NCI-H1930 (cell line): ENCODE measurements at regions not wholly inside any gene's neighbourhood (a gene's known extent, or its start where the extent isn't known, plus 50 kb on each side); places are given as distances from the start of the nearest gene placed in this dataset.
"Not testable (repeated sequence)": the region's sequence is repeated elsewhere in the genome, so short reads cannot be mapped to it uniquely, and the experiment has no call there.

Source experiments
- DNase-seq, 2 experiments: peaks; one replicate each; lab custom pipeline; 2025; lab: John Stamatoyannopoulos, UW

DNA sequence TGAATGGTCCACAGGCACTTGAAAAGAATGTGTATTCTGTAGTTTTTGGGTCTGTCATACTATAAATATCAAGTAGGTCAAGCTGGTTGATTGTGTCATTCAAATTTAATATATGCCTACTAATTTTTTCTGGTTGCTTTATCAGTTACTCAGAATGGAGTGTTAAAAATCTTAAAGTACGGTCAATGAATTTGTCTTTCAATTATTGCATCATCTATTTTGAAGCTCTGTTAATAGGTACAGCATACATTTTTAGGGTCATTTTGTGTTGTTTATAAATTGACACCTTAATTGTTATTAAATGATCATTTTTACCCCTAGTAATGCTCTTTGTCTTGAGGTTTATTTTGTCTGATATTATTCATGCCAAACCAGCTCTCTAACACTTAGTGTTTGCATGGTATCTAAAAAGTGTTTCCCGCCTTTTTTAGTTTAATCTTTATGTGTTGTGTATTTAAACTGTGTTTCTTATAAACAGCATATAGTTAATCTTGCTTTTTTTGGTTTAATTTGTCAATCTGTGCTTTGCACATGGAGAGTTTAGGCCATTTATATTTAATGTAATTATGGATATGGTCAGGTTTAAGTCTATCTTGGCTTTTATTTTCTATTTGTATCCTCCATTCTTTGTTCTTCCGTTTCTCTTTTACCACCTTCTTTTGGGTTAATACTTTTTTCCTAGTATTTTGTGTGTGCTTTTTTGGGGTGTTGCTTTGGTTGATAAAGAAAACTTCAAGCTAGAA lies 204.9 kb upstream of the EEF2KMT start:
- no peak for DNase-seq

DNA sequence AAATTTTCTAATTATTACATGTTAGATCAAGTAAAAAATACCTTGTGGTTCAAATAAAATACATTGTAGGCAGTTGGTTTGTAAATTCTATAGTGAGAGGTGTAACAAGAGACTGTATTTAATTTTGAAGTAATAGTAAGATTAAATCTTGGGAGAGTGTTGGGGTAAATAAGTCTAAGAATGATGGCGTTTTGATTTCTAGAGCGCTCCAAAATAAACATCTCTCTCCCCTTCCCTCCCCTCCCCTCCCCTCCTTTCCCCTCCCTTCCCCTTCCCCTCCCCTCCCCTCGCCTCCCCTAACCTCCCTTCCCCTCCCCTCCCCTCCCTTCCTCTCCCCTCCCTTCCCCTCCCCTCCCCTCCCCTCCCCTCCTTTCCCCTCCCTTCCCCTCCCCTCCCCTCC lies 200.6 kb upstream of the EEF2KMT start:
- DNase-seq: no peak

DNA sequence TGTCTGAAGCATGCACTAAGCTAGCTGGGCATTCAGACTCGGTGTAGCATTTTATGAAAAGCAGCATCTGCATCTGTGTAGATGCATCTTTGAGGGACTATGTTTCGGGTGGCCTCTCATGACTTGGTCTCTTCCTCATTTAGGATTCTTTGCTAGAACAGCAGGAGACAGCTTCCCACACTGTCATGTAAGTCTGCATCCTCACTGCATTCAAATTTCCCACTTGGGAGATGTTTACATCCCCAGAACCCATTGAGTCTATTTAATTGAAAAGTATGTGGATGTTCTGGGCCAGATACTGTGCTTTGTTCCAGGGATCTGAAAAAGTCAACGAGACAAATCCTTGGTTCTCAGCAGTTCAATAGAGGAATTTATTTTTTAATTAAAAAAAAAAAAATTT lies 198.6 kb upstream of the EEF2KMT start:
- no peak for DNase-seq

GRCh38 chr16:5295304-5295703 lies 197.7 kb upstream of the EEF2KMT start:
- DNase-seq: not testable (repeated sequence)

GRCh38 chr16:5282152-5282551 lies 184.6 kb upstream of the EEF2KMT start:
- DNase-seq: not testable (repeated sequence)

DNA sequence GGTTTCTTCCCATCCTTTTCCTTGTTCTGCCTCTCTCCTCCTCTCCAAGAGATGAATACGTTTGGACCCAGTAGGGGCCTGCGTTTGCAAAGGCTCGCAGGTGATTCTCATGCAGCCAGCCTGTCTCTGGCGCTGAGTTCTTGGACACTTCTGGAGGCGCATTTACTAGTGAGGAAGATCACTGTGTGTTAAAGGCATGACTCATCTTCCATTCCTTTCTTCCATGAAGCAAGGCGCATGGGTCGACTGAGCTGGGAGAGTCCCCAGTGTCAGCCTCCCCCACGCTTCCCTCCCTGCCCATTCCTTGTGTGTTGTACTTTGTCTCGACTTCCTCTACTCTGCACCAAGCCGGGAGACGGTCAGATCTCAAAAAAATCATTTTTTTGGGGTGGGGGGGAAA lies 159.9 kb upstream of the EEF2KMT start:
- DNase-seq: no peak

DNA sequence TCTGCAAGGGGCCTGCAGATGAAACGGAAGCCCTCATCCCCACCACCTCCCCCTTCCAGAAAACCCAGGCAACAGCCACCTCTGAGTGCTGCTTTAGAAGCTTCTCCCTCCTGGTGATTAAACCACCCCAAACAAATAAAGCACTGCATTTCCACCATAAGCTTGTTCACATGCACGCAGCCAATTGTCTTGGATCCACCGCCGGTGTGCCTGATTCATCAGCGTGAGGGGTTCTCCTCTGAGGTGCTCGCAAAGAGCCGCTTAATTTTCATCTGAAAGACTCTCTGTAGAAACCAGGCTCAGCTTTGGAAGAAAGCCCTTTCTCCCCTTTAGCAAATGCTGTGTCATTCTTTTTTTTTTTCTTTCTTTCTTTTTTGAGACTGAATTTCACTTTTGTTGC lies 155.2 kb upstream of the EEF2KMT start:
- DNase-seq: no peak

GRCh38 chr16:5247403-5247802 lies 149.8 kb upstream of the EEF2KMT start:
- not testable (repeated sequence) for DNase-seq

GRCh38 chr16:5240278-5240626 lies 142.7 kb upstream of the EEF2KMT start:
- not testable (repeated sequence) for DNase-seq

DNA sequence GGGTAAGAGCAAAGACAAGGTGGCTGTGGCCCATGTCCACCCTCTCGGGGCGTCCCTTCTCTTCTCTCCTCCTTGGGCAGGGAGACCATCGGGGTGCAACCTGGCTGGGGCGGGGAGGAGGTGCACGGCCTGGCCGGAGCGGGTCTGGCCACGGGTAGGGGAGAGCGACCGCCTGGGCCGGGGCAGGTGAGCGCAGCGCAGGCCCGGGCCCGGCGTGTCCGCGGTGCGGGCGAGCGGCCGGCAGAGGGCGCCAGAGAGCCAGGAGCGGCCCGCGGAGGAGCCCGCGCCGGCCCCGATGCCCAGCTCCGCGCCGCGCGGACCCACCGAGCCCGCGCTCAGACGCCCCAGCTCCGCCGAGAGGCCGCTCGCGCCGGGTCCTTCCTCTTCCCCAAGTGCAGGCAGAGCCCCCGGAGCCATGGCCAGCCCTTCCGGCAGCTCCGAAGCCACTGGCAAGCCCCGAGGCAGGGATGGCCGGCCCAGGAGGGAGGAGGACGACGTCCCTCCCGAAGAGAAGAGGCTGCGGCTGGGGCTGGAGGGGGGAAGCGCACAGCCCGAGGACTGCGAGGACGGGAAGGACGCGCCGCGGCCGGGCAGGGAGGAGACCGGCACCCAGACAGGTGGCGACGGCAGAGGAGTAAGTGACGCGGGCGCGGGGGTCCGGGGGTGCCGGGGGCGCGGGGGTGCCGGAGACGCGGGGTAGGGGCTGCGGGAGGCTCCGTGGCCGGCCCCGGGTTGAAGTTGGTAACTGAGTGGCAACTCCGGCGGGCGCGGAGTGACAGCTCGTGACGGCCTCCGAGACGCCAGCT lies 142.1 kb upstream of the EEF2KMT start:
- peak in 1 of 2 experiments; percentile 10 for DNase-seq

DNA sequence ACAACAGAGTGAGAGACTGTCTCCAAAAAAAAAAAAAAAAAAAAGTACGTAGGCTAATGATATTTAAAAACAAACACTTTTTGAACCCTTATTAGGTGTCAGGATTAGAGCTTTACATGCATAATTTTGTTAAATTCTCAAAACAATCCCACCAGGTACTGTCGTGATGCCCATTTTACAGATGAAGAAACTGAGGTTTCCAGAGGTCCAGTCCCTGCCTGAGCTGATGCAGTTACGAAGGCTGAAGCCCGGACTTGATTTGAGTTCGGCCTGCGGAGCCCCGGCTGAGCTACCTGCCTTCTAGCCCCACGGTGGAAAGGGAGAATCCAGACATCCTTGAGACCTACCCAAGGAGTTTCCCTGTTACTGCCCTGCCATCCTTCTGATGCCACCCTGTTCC lies 137.5 kb upstream of the EEF2KMT start:
- DNase-seq: no peak

DNA sequence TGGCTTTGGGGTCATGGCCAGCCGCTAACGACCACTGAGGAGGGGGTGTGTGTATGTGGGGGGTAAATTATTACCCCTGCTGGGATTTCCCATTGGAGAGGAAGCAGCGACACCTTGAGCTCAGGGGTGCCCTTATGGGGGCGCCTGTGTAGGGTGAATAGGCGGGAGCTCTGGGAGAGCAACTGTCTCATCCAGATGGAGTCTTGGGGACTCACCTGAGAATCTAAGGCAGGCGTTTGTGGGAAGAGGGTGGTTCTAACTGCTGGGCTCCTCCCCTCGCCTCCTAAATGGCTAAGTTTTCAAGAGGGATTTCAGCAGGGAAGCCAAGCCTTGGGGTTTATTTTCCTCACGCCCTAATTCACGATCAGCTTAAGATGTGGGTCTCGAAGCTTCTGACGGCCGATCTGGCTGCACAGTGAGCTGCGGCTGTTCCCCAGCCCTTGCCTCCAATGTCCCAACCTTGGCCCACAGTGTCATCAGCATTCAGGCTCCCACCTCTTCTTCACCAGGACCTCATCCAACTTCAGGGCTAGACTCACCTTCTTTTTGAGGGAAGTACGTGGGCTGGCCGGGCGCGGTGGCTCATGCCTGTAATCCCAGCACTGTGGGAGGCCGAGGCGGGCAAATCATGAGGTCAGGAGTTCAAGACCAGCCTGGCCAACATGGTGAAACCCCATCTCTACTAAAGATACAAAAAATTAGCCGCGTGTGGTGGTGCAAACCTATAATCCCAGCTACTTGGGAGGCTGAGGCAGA lies 136.9 kb upstream of the EEF2KMT start:
- no peak for DNase-seq

GRCh38 chr16:5231246-5231759 lies 133.7 kb upstream of the EEF2KMT start:
- DNase-seq: no peak

GRCh38 chr16:5228369-5228768 lies 130.8 kb upstream of the EEF2KMT start:
- no peak for DNase-seq

GRCh38 chr16:5225931-5226655 lies 128.5 kb upstream of the EEF2KMT start:
- DNase-seq: no peak

- no peak for DNase-seq
These were observed 125.2 kb upstream of the EEF2KMT start for GRCh38 chr16:5222761-5223160.

GRCh38 chr16:5221831-5222230 lies 124.2 kb upstream of the EEF2KMT start:
- not testable (repeated sequence) for DNase-seq

DNA sequence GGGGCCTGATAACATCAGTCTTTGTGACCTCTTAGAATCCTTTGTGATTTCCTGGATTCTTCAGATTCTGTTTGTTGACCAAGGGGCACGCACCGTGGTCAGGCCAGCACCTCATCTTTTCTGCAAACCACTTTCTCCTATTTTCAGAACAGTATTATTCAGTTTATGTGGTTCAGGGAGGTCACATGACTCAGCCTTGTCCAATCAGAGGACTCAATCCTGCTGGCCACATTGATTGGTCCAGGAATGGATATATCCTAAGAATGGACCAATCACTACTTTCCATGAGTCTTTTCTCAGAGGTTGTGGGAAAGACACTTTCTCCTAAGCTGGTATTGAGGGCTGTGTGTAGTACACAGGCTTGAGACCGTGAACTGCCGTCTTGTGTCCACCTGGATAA lies 123.1 kb upstream of the EEF2KMT start:
- DNase-seq: no peak

DNA sequence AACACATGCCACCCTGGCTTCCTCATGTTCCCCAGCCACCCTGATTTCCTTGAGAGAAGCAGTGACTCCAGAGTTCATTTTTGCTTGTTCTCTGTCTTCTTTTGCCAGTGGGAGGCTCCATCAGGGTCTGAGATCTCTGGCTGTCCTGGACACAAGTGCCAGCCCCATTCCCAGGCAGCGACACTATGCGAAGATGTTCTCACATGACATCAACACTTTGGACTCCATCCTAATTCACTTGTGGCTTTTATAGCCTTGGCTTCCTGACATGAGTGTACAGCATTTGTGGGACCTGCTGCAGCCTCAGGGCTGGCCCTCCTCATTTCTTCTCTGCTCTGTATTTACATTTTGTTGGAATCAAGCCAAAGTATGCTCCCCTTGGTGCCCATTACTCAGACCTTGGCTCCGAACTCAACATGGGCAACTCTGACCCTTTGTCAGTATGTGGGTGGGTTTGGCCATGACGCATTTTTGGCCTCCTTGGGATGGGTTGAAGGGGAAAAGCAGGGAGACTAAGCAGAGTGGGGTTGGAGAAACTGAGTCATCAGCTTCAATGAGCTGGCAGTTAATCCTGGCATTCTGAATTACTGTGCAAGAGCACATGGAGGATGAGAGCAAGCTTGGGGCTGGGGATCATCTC lies 119.0 kb upstream of the EEF2KMT start:
- no peak for DNase-seq

GRCh38 chr16:5215901-5216300 lies 118.3 kb upstream of the EEF2KMT start:
- no peak for DNase-seq

DNA sequence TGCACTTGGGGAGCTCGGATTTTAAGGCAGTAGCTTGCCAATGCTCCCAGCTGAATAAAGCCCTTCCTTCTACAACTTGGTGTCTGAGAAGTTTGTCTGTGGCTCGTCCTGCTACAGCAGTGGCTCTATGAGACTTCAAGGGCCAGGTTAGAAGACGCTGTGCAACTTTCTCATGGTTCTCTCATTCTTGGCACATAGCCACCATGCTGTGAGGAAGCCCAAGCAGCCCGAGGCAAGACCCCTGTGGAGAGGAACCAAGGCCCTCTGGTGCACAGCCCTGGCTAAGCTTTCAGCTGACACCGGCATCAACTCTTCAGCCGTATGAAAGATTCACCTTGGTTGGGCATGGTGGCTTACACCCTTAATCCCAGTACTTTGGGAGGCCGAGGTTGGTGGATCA lies 116.9 kb upstream of the EEF2KMT start:
- DNase-seq: no peak
